Uterus (tissue), 3 donors: ENCODE measurements at regions not wholly inside any gene's neighbourhood (a gene's known extent, or its start where the extent isn't known, plus 50 kb on each side); places are given as distances from the start of the nearest gene placed in this dataset.

ENCODE experiments used
- DNase-seq, 2 donors: peaks; one replicate each; pipeline ENCODE4 v3.0.0-alpha.2; 2019 to 2020
- H3K27ac ChIP-seq, 2 donors: fragments of 200-600 bp; sonication (generic); 1 replicate in 1 of 2; 2 replicates in 1 of 2; pipeline ENCODE4 v1.5.1; 2016 to 2018
- H3K27me3 ChIP-seq, 2 donors: fragments of 200-600 bp; sonication (generic); one replicate each; pipeline ENCODE4 v1.5.1; 2018 to 2019; ENCODE audit warnings: control low read depth in 1 of 2
- H3K36me3 ChIP-seq, 2 donors: fragments of 200-600 bp; sonication (generic); one replicate each; pipeline ENCODE4 v1.5.1; 2019; ENCODE audit warnings: control low read depth in 1 of 2
- H3K4me1 ChIP-seq, 2 donors: fragments of 200-600 bp; sonication (generic); one replicate each; pipeline ENCODE4 v1.5.1; 2018 to 2019; ENCODE audit warnings: control low read depth in 1 of 2
- H3K4me3 ChIP-seq, 2 donors: fragments of 200-600 bp; sonication (generic); 1 replicate in 1 of 2; 2 replicates in 1 of 2; pipeline ENCODE4 v1.5.1; 2018 to 2019; ENCODE audit warnings: mild to moderate bottlenecking in 1 of 2
- H3K9me3 ChIP-seq, 2 donors: fragments of 200-600 bp; sonication (generic); one replicate each; pipeline ENCODE4 v1.5.1; 2019; ENCODE audit warnings: control low read depth in 1 of 2
- POLR2A ChIP-seq, 2 donors: fragments of 450-650 bp; IDR thresholded peaks; one replicate each; pipeline ENCODE4 v1.6.1; 2016; ENCODE audit warnings: antibody characterized with exemption in 2 of 2, mild to moderate bottlenecking in 1 of 2, moderate library complexity in 1 of 2
- intact Hi-C: fragments of 100-400 bp; cut with DNase I; formaldehyde crosslinking; loops from one replicate; pipeline ENCODE4 v1.15.1; 2023; ENCODE audit warnings: low total_unique reads
- TF ChIP-seq, protein P1 (sequence below), 4 experiments: fragments of 200-600 bp in 2 of 4; fragments of 450-650 bp in 2 of 4; sonication (generic) in 2 of 4; IDR thresholded peaks; one replicate each; pipeline ENCODE4 v1.5.1; 2016 to 2019; ENCODE audit warnings: antibody characterized with exemption in 4 of 4, mild to moderate bottlenecking in 2 of 4, moderate library complexity in 1 of 4
- donor health status: DM: yes; HTN: yes; CAD: no.

DNA sequence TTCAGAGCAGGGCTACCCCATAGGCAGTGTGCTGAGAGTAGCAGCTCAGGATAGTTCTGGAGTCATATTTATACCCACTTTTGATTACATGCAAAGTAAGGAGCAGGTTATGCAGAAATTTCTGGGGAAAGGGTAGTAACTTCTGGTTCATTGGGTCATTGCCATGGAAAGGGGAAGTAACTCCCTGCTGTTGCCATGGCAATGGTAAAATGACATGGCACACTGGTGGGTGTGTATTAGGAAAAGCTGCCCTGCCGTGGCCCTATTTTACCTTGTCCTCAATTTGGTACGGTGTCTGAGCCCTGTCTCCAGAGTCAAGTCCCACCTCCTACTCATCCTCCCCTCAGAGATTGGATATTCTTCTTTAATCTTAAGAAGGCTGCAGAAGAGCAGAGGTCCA is 526.7 kb upstream of the TYRP1 start:
- no peak for TF ChIP-seq POLR2A (IDR thresholded peaks at IDR 0.05)
- TF ChIP-seq, protein P1, sequence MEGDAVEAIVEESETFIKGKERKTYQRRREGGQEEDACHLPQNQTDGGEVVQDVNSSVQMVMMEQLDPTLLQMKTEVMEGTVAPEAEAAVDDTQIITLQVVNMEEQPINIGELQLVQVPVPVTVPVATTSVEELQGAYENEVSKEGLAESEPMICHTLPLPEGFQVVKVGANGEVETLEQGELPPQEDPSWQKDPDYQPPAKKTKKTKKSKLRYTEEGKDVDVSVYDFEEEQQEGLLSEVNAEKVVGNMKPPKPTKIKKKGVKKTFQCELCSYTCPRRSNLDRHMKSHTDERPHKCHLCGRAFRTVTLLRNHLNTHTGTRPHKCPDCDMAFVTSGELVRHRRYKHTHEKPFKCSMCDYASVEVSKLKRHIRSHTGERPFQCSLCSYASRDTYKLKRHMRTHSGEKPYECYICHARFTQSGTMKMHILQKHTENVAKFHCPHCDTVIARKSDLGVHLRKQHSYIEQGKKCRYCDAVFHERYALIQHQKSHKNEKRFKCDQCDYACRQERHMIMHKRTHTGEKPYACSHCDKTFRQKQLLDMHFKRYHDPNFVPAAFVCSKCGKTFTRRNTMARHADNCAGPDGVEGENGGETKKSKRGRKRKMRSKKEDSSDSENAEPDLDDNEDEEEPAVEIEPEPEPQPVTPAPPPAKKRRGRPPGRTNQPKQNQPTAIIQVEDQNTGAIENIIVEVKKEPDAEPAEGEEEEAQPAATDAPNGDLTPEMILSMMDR (IDR thresholded peaks at IDR 0.05) = no peak
- no peaks in the 10 kb centered on the region for H3K4me1 ChIP-seq
- no peaks in the 10 kb centered on the region for H3K9me3 ChIP-seq
- H3K27ac ChIP-seq = no peak overlapping the region
- H3K27me3 ChIP-seq = no peaks in the 10 kb centered on the region
- DNase-seq = no peak
- H3K36me3 ChIP-seq = no peaks in the 10 kb centered on the region
- no peak overlapping the region for H3K4me3 ChIP-seq
- intact Hi-C loops = no loop called here

GRCh38 chr9:12170456-12170855 is 522.7 kb upstream of the TYRP1 start:
- no peak for TF ChIP-seq POLR2A (IDR thresholded peaks at IDR 0.05)
- TF ChIP-seq, protein P1 (IDR thresholded peaks at IDR 0.05) = no peak
- Histone ChIP-seq H3K9me3 (no peaks in the 10 kb centered on the region), H3K27ac (no peak overlapping the region), H3K36me3 (no peaks in the 10 kb centered on the region), H3K4me1 (no peaks in the 10 kb centered on the region), H3K27me3 (no peaks in the 10 kb centered on the region), H3K4me3 (no peak overlapping the region)
- no peak for DNase-seq
- intact Hi-C loops = no loop called here

DNA sequence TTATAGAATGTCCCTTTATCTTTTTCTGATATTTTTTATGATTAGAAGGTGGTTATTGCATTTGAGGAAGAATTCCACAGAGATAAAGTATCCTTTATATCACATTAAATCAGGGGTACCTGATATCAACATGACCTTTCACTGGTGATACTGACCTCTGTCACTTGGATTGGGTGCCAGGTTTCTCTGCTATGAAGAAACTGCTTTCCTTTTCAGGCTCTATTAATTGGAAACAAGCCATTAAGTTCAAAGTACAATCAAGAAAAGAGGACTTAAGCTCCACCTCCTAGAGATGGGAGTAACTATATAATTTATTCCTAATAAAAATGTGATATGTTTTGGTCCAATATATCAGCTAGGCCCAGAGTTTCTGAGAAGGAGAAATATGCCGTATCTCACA is 514.6 kb upstream of the TYRP1 start:
- TF ChIP-seq POLR2A (IDR thresholded peaks at IDR 0.05) = no peak
- TF ChIP-seq, protein P1 (IDR thresholded peaks at IDR 0.05) = no peak
- Histone ChIP-seq H3K4me1 (no peaks in the 10 kb centered on the region), H3K4me3 (no peak overlapping the region), H3K27ac (no peak overlapping the region), H3K9me3 (no peaks in the 10 kb centered on the region), H3K36me3 (no peaks in the 10 kb centered on the region), H3K27me3 (no peaks in the 10 kb centered on the region)
- no peak for DNase-seq
- intact Hi-C loops = no loop called here

- TF ChIP-seq POLR2A (IDR thresholded peaks at IDR 0.05) = no peak
- TF ChIP-seq, protein P1 (IDR thresholded peaks at IDR 0.05) = no peak
- no peak for DNase-seq
- H3K36me3 ChIP-seq = no peaks in the 10 kb centered on the region
These were observed 510.4 kb upstream of the TYRP1 start for GRCh38 chr9:12182806-12183205.

DNA sequence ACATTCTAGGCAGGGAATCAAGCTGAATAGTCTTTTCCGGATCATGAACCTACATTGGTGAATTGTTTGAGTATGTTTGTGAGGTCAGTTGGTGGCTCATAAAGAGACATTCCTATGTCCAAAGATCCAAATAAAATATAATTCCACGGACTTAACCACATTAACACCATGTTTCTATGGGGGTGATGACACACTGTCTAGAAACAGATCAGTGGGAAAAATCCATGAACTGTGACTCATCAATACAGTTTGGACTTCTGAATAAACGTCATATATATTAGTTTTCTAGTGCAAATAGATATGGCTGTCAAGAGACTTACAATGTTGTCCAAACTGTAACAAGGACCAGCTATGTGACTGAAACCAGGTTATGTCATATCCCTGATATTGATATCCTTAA is 509.9 kb upstream of the TYRP1 start:
- H3K36me3 ChIP-seq = no peaks in the 10 kb centered on the region
- H3K27me3 ChIP-seq = peaks cover 0 to 3% of the 10 kb centered on the region in 2 donors
- TF ChIP-seq, protein P1 (IDR thresholded peaks at IDR 0.05) = no peak
- no peak for TF ChIP-seq POLR2A (IDR thresholded peaks at IDR 0.05)
- no peaks in the 10 kb centered on the region for H3K9me3 ChIP-seq
- no peak for DNase-seq
- no peaks in the 10 kb centered on the region for H3K4me1 ChIP-seq
- H3K27ac ChIP-seq = no peak overlapping the region
- no peak overlapping the region for H3K4me3 ChIP-seq
- intact Hi-C loops = no loop called here

More at GRCh38 chr9:12182806-12183205, 510.4 kb upstream of the TYRP1 start:
- intact Hi-C loops = no loop called here
- no peaks in the 10 kb centered on the region for H3K9me3 ChIP-seq
- H3K4me1 ChIP-seq = no peaks in the 10 kb centered on the region
- no peak overlapping the region for H3K4me3 ChIP-seq
- H3K27ac ChIP-seq = no peak overlapping the region
- peaks cover 0 to 3% of the 10 kb centered on the region in 2 donors for H3K27me3 ChIP-seq
